ENCODE measurements at regions not wholly inside any gene's neighbourhood (a gene's known extent, or its start where the extent isn't known, plus 50 kb on each side); places are given as distances from the start of the nearest gene placed in this dataset.
A peak's percentile ranks its signal among the peaks of the same experiment; 100 is the strongest.

- TF ChIP-seq CTCF (IDR thresholded peaks at IDR 0.05), result no peak
- no peak overlapping the region for H3K4me3 ChIP-seq
- no peak for DNase-seq (ENCODE audit: low spot score)
- no peak overlapping the region for H3K27ac ChIP-seq
These were observed 489.6 kb downstream of the TNS3 start for GRCh38 chr7:47092336-47092735.

- Histone ChIP-seq H3K27ac (no peak overlapping the region), H3K4me3 (no peak overlapping the region)
- DNase-seq (ENCODE audit: low spot score), result no peak
- TF ChIP-seq CTCF (IDR thresholded peaks at IDR 0.05), result no peak
These were observed 490.8 kb downstream of the TNS3 start for GRCh38 chr7:47091141-47091540.

GRCh38 chr7:47089461-47089860, 492.4 kb downstream of the TNS3 start:
- DNase-seq (ENCODE audit: low spot score), result no peak
- no peak overlapping the region for H3K4me3 ChIP-seq
- H3K27ac ChIP-seq, result no peak overlapping the region
- TF ChIP-seq CTCF (IDR thresholded peaks at IDR 0.05), result no peak

- Histone ChIP-seq H3K4me3 (no peak overlapping the region), H3K27ac (no peak overlapping the region)
- no peak for DNase-seq (ENCODE audit: low spot score)
- no peak for TF ChIP-seq CTCF (IDR thresholded peaks at IDR 0.05)
These were observed 492.9 kb downstream of the TNS3 start for GRCh38 chr7:47089068-47089417.

- peak; percentile 80 for TF ChIP-seq CTCF (IDR thresholded peaks at IDR 0.05)
- no peak for DNase-seq (ENCODE audit: low spot score)
- H3K4me3 ChIP-seq, result peak overlapping the region; percentile 2
- H3K27ac ChIP-seq, result no peak overlapping the region
These were observed 493.4 kb downstream of the TNS3 start for GRCh38 chr7:47088329-47089067.

- no peak for DNase-seq (ENCODE audit: low spot score)
- Histone ChIP-seq H3K27ac (no peak overlapping the region), H3K4me3 (no peak overlapping the region)
- no peak for TF ChIP-seq CTCF (IDR thresholded peaks at IDR 0.05)
These were observed 494.0 kb downstream of the TNS3 start for GRCh38 chr7:47087866-47088265.

- H3K4me3 ChIP-seq, result no peak overlapping the region
- DNase-seq (ENCODE audit: low spot score), result no peak
- no peak for TF ChIP-seq CTCF (IDR thresholded peaks at IDR 0.05)
- no peak overlapping the region for H3K27ac ChIP-seq
These were observed 496.2 kb downstream of the TNS3 start for GRCh38 chr7:47085491-47086275.
